ENCODE measurements at regions not wholly inside any gene's neighbourhood (a gene's known extent, or its start where the extent isn't known, plus 50 kb on each side); places are given as distances from the start of the nearest gene placed in this dataset.
A peak's percentile ranks its signal among the peaks of the same experiment; 100 is the strongest.

DNA sequence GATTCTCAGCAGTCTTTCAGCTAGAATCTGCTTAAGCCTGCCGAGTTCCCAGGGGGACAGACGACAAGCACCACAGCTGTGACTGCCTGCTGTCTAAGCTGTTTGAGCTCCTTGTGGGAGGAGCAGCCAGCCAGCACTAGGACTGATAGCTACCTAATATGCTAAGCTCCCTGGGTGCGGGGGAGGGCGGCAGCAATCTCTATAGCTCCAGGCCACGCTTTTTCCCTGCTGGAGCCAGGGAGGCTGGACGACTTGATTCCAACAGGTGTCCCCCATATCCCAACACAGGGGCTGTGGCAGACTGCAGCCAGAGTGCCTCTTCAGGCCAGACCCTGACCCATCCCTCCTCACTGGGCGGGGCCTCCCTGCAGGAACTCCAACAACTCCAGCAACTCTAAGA, 134.1 kb upstream of the ARPP21 start:
- peak; percentile 56 for DNase-seq (ENCODE audit: low spot score)
- TF ChIP-seq, protein P1, sequence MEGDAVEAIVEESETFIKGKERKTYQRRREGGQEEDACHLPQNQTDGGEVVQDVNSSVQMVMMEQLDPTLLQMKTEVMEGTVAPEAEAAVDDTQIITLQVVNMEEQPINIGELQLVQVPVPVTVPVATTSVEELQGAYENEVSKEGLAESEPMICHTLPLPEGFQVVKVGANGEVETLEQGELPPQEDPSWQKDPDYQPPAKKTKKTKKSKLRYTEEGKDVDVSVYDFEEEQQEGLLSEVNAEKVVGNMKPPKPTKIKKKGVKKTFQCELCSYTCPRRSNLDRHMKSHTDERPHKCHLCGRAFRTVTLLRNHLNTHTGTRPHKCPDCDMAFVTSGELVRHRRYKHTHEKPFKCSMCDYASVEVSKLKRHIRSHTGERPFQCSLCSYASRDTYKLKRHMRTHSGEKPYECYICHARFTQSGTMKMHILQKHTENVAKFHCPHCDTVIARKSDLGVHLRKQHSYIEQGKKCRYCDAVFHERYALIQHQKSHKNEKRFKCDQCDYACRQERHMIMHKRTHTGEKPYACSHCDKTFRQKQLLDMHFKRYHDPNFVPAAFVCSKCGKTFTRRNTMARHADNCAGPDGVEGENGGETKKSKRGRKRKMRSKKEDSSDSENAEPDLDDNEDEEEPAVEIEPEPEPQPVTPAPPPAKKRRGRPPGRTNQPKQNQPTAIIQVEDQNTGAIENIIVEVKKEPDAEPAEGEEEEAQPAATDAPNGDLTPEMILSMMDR (IDR thresholded peaks at IDR 0.05) = no peak
- no peak overlapping the region for H3K4me3 Mint-ChIP-seq (ENCODE audit: unreplicated experiment)
- H3K27me3 Mint-ChIP-seq (ENCODE audit: low read depth) = peaks cover 2% of the 10 kb centered on the region
- peaks cover 8% of the 10 kb centered on the region for H3K9me3 Mint-ChIP-seq (ENCODE audit: low read depth)
- H3K36me3 Mint-ChIP-seq (ENCODE audit: low read depth) = peaks cover 3% of the 10 kb centered on the region
- H3K4me1 Mint-ChIP-seq (ENCODE audit: low read depth) = peaks cover 7% of the 10 kb centered on the region
- no peak overlapping the region for H3K27ac Mint-ChIP-seq (ENCODE audit: unreplicated experiment)

GRCh38 chr3:35505772-35506171, 133.6 kb upstream of the ARPP21 start:
- Mint-ChIP-seq H3K9me3 (ENCODE audit: low read depth) (peaks cover 8% of the 10 kb centered on the region), H3K36me3 (ENCODE audit: low read depth) (peaks cover 3% of the 10 kb centered on the region), H3K27ac (ENCODE audit: unreplicated experiment) (no peak overlapping the region), H3K27me3 (ENCODE audit: low read depth) (peaks cover 2% of the 10 kb centered on the region), H3K4me1 (ENCODE audit: low read depth) (peaks cover 3% of the 10 kb centered on the region), H3K4me3 (ENCODE audit: unreplicated experiment) (no peak overlapping the region)
- no peak for DNase-seq (ENCODE audit: low spot score)
- TF ChIP-seq, protein P1 (IDR thresholded peaks at IDR 0.05) = no peak

GRCh38 chr3:35519936-35520335, 119.4 kb upstream of the ARPP21 start:
- TF ChIP-seq, protein P1 (IDR thresholded peaks at IDR 0.05) = no peak
- no peak overlapping the region for H3K27ac Mint-ChIP-seq (ENCODE audit: unreplicated experiment)
- H3K27me3 Mint-ChIP-seq (ENCODE audit: low read depth) = peaks cover under 1% of the 10 kb centered on the region
- H3K4me1 Mint-ChIP-seq (ENCODE audit: low read depth) = peaks cover 29% of the 10 kb centered on the region
- H3K4me3 Mint-ChIP-seq (ENCODE audit: unreplicated experiment) = no peak overlapping the region
- DNase-seq (ENCODE audit: low spot score) = no peak
- peaks cover 11% of the 10 kb centered on the region for H3K9me3 Mint-ChIP-seq (ENCODE audit: low read depth)
- peaks cover 4% of the 10 kb centered on the region for H3K36me3 Mint-ChIP-seq (ENCODE audit: low read depth)

DNA sequence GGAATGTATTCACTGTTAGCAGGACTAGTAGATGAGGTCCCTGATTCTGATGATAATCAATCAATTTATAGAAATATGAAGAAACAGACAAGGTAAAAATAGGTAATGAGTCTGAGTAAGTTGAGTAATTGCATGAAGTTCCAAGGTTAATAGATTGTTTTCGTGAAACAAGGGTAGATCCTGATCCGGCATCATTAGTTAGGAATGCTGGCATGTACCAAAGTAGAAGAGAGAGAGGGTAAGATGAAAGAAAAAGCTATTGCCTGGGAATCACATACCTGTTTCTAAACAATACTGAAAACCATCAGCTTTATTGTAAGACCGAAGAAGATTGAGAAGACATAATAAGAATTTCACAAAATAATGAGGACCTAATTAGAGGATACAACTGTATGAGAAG, 118.1 kb upstream of the ARPP21 start:
- TF ChIP-seq, protein P1 (IDR thresholded peaks at IDR 0.05) = no peak
- H3K4me3 Mint-ChIP-seq (ENCODE audit: unreplicated experiment) = no peak overlapping the region
- no peak for DNase-seq (ENCODE audit: low spot score)
- H3K27me3 Mint-ChIP-seq (ENCODE audit: low read depth) = no peaks in the 10 kb centered on the region
- peaks cover 15% of the 10 kb centered on the region for H3K9me3 Mint-ChIP-seq (ENCODE audit: low read depth)
- peaks cover 31% of the 10 kb centered on the region for H3K4me1 Mint-ChIP-seq (ENCODE audit: low read depth)
- H3K36me3 Mint-ChIP-seq (ENCODE audit: low read depth) = peaks cover 4% of the 10 kb centered on the region
- no peak overlapping the region for H3K27ac Mint-ChIP-seq (ENCODE audit: unreplicated experiment)

GRCh38 chr3:35522450-35522849, 116.9 kb upstream of the ARPP21 start:
- H3K27me3 Mint-ChIP-seq (ENCODE audit: low read depth) = no peaks in the 10 kb centered on the region
- TF ChIP-seq, protein P1 (IDR thresholded peaks at IDR 0.05) = no peak
- peaks cover under 1% of the 10 kb centered on the region for H3K36me3 Mint-ChIP-seq (ENCODE audit: low read depth)
- peaks cover 16% of the 10 kb centered on the region for H3K9me3 Mint-ChIP-seq (ENCODE audit: low read depth)
- no peak overlapping the region for H3K4me3 Mint-ChIP-seq (ENCODE audit: unreplicated experiment)
- no peak for DNase-seq (ENCODE audit: low spot score)
- peak overlapping the region; percentile 25 for H3K27ac Mint-ChIP-seq (ENCODE audit: unreplicated experiment)
- H3K4me1 Mint-ChIP-seq (ENCODE audit: low read depth) = peaks cover 31% of the 10 kb centered on the region
